Psoas muscle (tissue), 7 donors: ENCODE measurements at regions not wholly inside any gene's neighbourhood (a gene's known extent, or its start where the extent isn't known, plus 50 kb on each side); places are given as distances from the start of the nearest gene placed in this dataset.

Source experiments
- ATAC-seq, 4 donors: fragments of 200-7000 bp; cut with Tn5 transposase; one replicate each; pipeline ENCODE4 v1.9.1; 2020; ENCODE audit warnings: moderate library complexity in 3 of 4, mild to moderate bottlenecking in 2 of 4
- DNase-seq, 2 donors: peaks; one replicate each; pipeline ENCODE4 v3.0.0-alpha.2; 2020
- H3K27ac ChIP-seq: fragments of 200-600 bp; one replicate; pipeline ENCODE4 v1.8.0; 2022
- H3K27me3 ChIP-seq, 3 donors: fragments of 200-600 bp in 1 of 3; one replicate each; pipeline versions ENCODE4 v1.6.1 to v1.8.0; 2013 to 2022; ENCODE audit warnings: low read length in 2 of 3, mild to moderate bottlenecking in 2 of 3, moderate library complexity in 1 of 3; ENCODE audit not compliant: insufficient read depth in 3 of 3
- H3K36me3 ChIP-seq, 2 donors: fragments of 200-600 bp in 1 of 2; one replicate each; pipeline versions ENCODE4 v1.6.1 to v1.8.0; 2013 to 2022; ENCODE audit warnings: low read depth in 1 of 2, mild to moderate bottlenecking in 1 of 2, moderate library complexity in 1 of 2; ENCODE audit not compliant: insufficient read depth in 1 of 2
- H3K4me1 ChIP-seq: fragments of 200-600 bp; one replicate; pipeline ENCODE4 v1.8.0; 2022
- H3K4me3 ChIP-seq: fragments of 200-600 bp; one replicate; pipeline ENCODE4 v1.8.0; 2022; ENCODE audit warnings: mild to moderate bottlenecking
- H3K9me3 ChIP-seq: fragments of 200-600 bp; one replicate; pipeline ENCODE4 v1.8.0; 2022
- WGBS, 3 donors: extraction: QIAGEN DNeasy Blood & Tissue Kit; methylation state at CpG; one replicate each; pipeline versions ENCODE4 v1.1.6 to v1.1.7; 2013; 5-methylcytosine and 5-hydroxymethylcytosine counted together
- intact Hi-C, 2 donors: fragments of 100-400 bp; cut with DNase I; formaldehyde crosslinking; loops; one replicate each; pipeline versions ENCODE4 v1.11.0 to v1.14.2; 2022
- TF ChIP-seq, protein P1 (sequence below): fragments of 200-600 bp; IDR thresholded peaks from one replicate; pipeline ENCODE4 v1.8.0; 2022; ENCODE audit warnings: antibody characterized with exemption
- donor health status: healthy with polysubstance abuse.
- donor health status: DM: no; HTN: no; CAD: no; lungs with moderate emphysema.
- donor health status: Bipolar disorder and iron deficiency.
- donor health status: healthy.
- donor health status: DM: yes; HTN: yes; CAD: no.
- donor health status: DM: no; HTN: no; CAD: no.
- donor health status: DM: yes; HTN: yes; CAD: no.

DNA sequence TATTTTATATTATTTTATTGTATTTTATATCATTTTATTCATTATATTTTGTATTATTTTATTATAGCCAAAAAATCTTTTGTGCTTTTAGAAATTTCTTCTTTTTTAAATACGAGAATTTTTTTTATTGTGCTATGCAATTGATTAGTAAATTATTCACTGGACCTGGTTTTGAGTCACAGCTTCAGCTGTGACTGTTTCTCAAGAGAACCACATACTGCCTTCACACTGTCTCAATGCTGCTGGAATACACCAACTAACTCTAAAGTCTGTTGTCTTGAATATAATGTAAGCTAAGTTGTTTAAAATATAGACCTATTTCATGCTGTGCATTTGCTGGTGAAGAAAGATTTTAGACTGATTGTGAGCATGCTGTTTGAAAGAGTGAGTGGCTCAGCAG is 423.6 kb downstream of the NDFIP2 start:
- Histone ChIP-seq H3K9me3 (no peaks in the 10 kb centered on the region), H3K4me3 (no peak overlapping the region), H3K4me1 (no peaks in the 10 kb centered on the region), H3K27me3 (no peaks in the 10 kb centered on the region), H3K27ac (no peak overlapping the region), H3K36me3 (no peaks in the 10 kb centered on the region)
- intact Hi-C loops, result no loop called here
- WGBS, 3 donors, result 70 to 86% (median 83%) methylated on average over 1 of the region's 1 CpG
- TF ChIP-seq, protein P1, sequence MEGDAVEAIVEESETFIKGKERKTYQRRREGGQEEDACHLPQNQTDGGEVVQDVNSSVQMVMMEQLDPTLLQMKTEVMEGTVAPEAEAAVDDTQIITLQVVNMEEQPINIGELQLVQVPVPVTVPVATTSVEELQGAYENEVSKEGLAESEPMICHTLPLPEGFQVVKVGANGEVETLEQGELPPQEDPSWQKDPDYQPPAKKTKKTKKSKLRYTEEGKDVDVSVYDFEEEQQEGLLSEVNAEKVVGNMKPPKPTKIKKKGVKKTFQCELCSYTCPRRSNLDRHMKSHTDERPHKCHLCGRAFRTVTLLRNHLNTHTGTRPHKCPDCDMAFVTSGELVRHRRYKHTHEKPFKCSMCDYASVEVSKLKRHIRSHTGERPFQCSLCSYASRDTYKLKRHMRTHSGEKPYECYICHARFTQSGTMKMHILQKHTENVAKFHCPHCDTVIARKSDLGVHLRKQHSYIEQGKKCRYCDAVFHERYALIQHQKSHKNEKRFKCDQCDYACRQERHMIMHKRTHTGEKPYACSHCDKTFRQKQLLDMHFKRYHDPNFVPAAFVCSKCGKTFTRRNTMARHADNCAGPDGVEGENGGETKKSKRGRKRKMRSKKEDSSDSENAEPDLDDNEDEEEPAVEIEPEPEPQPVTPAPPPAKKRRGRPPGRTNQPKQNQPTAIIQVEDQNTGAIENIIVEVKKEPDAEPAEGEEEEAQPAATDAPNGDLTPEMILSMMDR, result no peak
- DNase-seq, result no peak
- ATAC-seq, result no peak

- no peaks in the 10 kb centered on the region for H3K27me3 ChIP-seq
- no peak for ATAC-seq
- H3K27ac ChIP-seq, result no peak overlapping the region
- 90 to 94% (median 93%) methylated on average over 5 of the region's 5 CpGs for WGBS, 3 donors
- DNase-seq, result no peak
- H3K36me3 ChIP-seq, result no peaks in the 10 kb centered on the region
- intact Hi-C loops, result no loop called here
- H3K4me3 ChIP-seq, result no peak overlapping the region
- peaks cover 14% of the 10 kb centered on the region for H3K4me1 ChIP-seq
- H3K9me3 ChIP-seq, result no peaks in the 10 kb centered on the region
- TF ChIP-seq, protein P1, result no peak
These were observed 420.4 kb downstream of the NDFIP2 start for GRCh38 chr13:79901336-79901735.

GRCh38 chr13:79900356-79900755 is 419.4 kb downstream of the NDFIP2 start:
- peaks cover 14% of the 10 kb centered on the region for H3K4me1 ChIP-seq
- H3K4me3 ChIP-seq, result no peak overlapping the region
- no peaks in the 10 kb centered on the region for H3K36me3 ChIP-seq
- H3K27ac ChIP-seq, result no peak overlapping the region
- no peaks in the 10 kb centered on the region for H3K9me3 ChIP-seq
- TF ChIP-seq, protein P1, result no peak
- ATAC-seq, result no peak
- no peak for DNase-seq
- WGBS, 3 donors, result 90 to 100% (median 96%) methylated on average over 1 of the region's 1 CpG
- intact Hi-C loops, result no loop called here
- H3K27me3 ChIP-seq, result no peaks in the 10 kb centered on the region

DNA sequence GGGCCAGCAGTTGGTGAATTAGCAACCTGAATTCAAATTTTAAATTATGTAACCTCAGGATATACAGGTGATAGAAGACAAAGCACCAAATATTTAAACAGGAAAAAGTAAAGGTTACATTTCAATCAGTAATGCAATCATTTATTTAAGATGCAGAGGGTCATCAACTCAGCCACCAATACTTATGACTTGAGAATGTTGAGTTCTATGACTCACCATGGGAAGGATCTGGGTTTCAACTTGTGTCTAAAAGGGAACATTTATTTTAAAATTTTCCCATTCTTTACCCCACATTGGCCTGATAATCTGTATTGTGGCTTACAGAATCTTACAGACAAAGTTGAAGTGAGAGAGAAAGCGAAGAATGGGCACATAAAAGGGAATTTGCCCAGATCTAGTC is 418.0 kb downstream of the NDFIP2 start:
- Histone ChIP-seq H3K9me3 (no peaks in the 10 kb centered on the region), H3K4me3 (no peak overlapping the region), H3K36me3 (no peaks in the 10 kb centered on the region), H3K27ac (peak overlapping the region; percentile 63), H3K4me1 (peaks cover 14% of the 10 kb centered on the region), H3K27me3 (no peaks in the 10 kb centered on the region)
- ATAC-seq (no peak), DNase-seq (no peak)
- 87 to 100% (median 99%) methylated on average over 1 of the region's 1 CpG for WGBS, 3 donors
- intact Hi-C loops, result no loop called here
- TF ChIP-seq, protein P1, result no peak

DNA sequence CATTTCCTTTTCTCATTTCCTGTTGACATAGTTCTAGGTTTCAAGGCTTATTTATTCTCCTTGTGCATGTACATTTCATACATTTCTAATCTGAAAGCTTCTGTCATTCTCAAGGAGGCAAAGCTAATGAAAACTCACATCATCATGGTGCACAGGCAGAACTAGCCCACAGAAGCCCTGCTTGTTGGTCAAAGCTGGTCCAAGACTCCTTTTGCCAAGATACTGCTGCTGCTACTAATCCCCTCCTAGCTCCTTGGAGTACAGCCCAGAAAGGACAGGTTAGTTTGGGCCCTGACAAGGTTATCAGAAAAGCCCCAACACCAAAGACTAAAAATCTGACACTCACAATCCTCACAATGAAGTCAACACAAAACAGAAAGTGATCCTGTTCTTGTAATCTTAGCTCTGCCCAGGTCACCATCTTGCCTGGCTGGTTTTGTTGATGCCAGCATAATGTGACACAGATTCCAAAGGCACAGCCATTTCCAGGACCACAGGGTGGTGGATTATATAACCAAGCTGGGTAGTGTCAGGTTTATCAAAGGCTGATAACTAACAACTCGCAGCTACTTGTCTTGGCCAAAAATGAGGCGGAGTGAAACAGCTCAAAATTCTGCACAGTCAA is 417.4 kb downstream of the NDFIP2 start:
- 30 to 38% (median 37%) methylated on average over 2 of the region's 2 CpGs for WGBS, 3 donors
- H3K4me3 ChIP-seq, result no peak overlapping the region
- H3K27me3 ChIP-seq, result no peaks in the 10 kb centered on the region
- no peak for DNase-seq
- no peaks in the 10 kb centered on the region for H3K36me3 ChIP-seq
- intact Hi-C loops, result no loop called here
- peaks cover 14% of the 10 kb centered on the region for H3K4me1 ChIP-seq
- no peaks in the 10 kb centered on the region for H3K9me3 ChIP-seq
- peak overlapping the region; percentile 63 for H3K27ac ChIP-seq
- peak in 2 of 4 donors; percentile 68 to 82 for ATAC-seq
- TF ChIP-seq, protein P1, result no peak
